K562 (cell line): ENCODE measurements at regions not wholly inside any gene's neighbourhood (a gene's known extent, or its start where the extent isn't known, plus 50 kb on each side); places are given as distances from the start of the nearest gene placed in this dataset.

Experiments
- ATAC-seq: fragments of 200-7000 bp; cut with Tn5 transposase; 3 replicates; pipeline ENCODE4 v1.9.1; 2020; ENCODE audit warnings: moderate library complexity
- BruUV-seq: library from RNA; stranded (reverse); fragments of 400-500 nt; replicated peaks from 2 replicates; lab custom pipeline; 2021; lab: Mats Ljungman, UMichigan
- CTCF ChIA-PET: fragments of 300-600 bp; formaldehyde crosslinking; extraction: SDS; loops from one replicate; lab custom pipeline; 2021; ENCODE audit warnings: low intra/inter-chr PET ratio; lab: Yijun Ruan, JAX
- POLR2A ChIA-PET: fragments of 300-600, 350-650 bp; sonication (Branson Sonifier 250); formaldehyde crosslinking; extraction: SDS; loops from one replicate; lab custom pipeline; 2021; ENCODE audit warnings: antibody characterized with exemption, inconsistent platforms; lab: Yijun Ruan, JAX
- DNase-seq, 4 experiments: peaks; one replicate each; pipeline versions ENCODE4 v3.0.0 to v3.0.0-alpha.2; 2011 to 2018; ENCODE audit warnings: low spot score in 3 of 4, mixed read lengths in 3 of 4; ENCODE audit errors: extremely low read depth in 1 of 4
- FAIRE-seq: peaks from 2 replicates; lab custom pipeline; 2011; peaks lifted over from hg19 to GRCh38; lab: Jason Lieb, UNC
- H2AFZ ChIP-seq: 2 replicates; pipeline ENCODE4 v1.6.0; 2011; ENCODE audit warnings: low read depth, low read length, control low read depth, inconsistent platforms
- H3K27ac ChIP-seq: fragments of 200-600 bp; 3 replicates; pipeline ENCODE4 v1.8.0; 2011; ENCODE audit warnings: low read depth, mild to moderate bottlenecking, control low read depth, inconsistent platforms, low read length, moderate library complexity, mixed read lengths; ENCODE audit errors: extremely low read depth
- H3K27me3 ChIP-seq, 2 experiments: fragments of 300-600 bp in 1 of 2; 2 replicates in 1 of 2; 3 replicates in 1 of 2; pipeline versions ENCODE4 v1.6.0 to v1.8.0; 2011; ENCODE audit warnings: inconsistent platforms in 2 of 2, low read length in 2 of 2, mild to moderate bottlenecking in 1 of 2, mixed read lengths in 1 of 2, moderate library complexity in 1 of 2; ENCODE audit not compliant: control insufficient read depth in 2 of 2, insufficient read depth in 2 of 2
- H3K36me3 ChIP-seq: fragments of 300-600 bp; 3 replicates; pipeline ENCODE4 v1.8.0; 2011; ENCODE audit warnings: mild to moderate bottlenecking, low read length, inconsistent platforms; ENCODE audit not compliant: control insufficient read depth, insufficient read depth
- H3K4me1 ChIP-seq, 2 experiments: fragments of 200-600 bp in 1 of 2; replicated peaks in 1 of 2; 2 replicates in 1 of 2; 3 replicates in 1 of 2; pipeline versions ENCODE4 v1.5.1 to v1.8.0; 2011; ENCODE audit warnings: inconsistent platforms in 2 of 2, low read length in 2 of 2, mild to moderate bottlenecking in 1 of 2, mixed read lengths in 1 of 2, moderate library complexity in 1 of 2; ENCODE audit not compliant: control insufficient read depth in 2 of 2, insufficient read depth in 2 of 2
- H3K4me2 ChIP-seq: 2 replicates; pipeline ENCODE4 v1.6.1; 2011; ENCODE audit warnings: low read length, control low read depth, inconsistent platforms, mixed read lengths; ENCODE audit not compliant: insufficient read depth
- H3K4me3 ChIP-seq: fragments of 200-600 bp; sonication (generic), shearing (Covaris generic); 2 replicates; pipeline ENCODE4 v1.5.1; 2016; ENCODE audit warnings: control low read depth, inconsistent platforms
- H3K79me2 ChIP-seq: fragments of 200-600 bp; 3 replicates; pipeline ENCODE4 v1.8.0; 2011; ENCODE audit warnings: low read length, inconsistent platforms; ENCODE audit not compliant: control insufficient read depth, insufficient read depth
- H3K9ac ChIP-seq, 2 experiments: 2 replicates each; pipeline versions ENCODE4 v1.6.0 to v1.6.1; 2011; ENCODE audit warnings: low read depth in 2 of 2, low read length in 2 of 2, control low read depth in 1 of 2, inconsistent platforms in 1 of 2, mild to moderate bottlenecking in 1 of 2, mixed read lengths in 1 of 2; ENCODE audit not compliant: insufficient read depth in 1 of 2
- H3K9me1 ChIP-seq: one replicate; pipeline ENCODE4 v1.6.0; 2011; ENCODE audit warnings: inconsistent platforms, mild to moderate bottlenecking, low read length, moderate library complexity; ENCODE audit not compliant: control insufficient read depth, insufficient read depth
- H3K9me3 ChIP-seq: replicated peaks from 2 replicates; pipeline ENCODE4 v1.5.1; 2011; ENCODE audit warnings: low read depth, low read length, inconsistent platforms; ENCODE audit not compliant: control insufficient read depth, insufficient read depth
- H4K20me1 ChIP-seq: replicated peaks from 2 replicates; pipeline ENCODE4 v1.6.1; 2011; ENCODE audit warnings: low read length, inconsistent platforms, mixed read lengths; ENCODE audit not compliant: control insufficient read depth, insufficient read depth
- BRD4 ChIP-seq: fragments of 200-600 bp; sonication (generic); IDR thresholded peaks from 2 replicates; pipeline ENCODE4 v1.6.1; 2017; ENCODE audit warnings: inconsistent platforms
- CCAR2 ChIP-seq: fragments of 200-400 bp; formaldehyde crosslinking; IDR thresholded peaks from 2 replicates; pipeline ENCODE4 v1.6.1; 2017; ENCODE audit warnings: mild to moderate bottlenecking, low read depth, low read length
- CHD4 ChIP-seq: fragments of 200-600 bp; sonication (generic); IDR thresholded peaks from 3 replicates; pipeline ENCODE4 v1.6.1; 2012; ENCODE audit warnings: low read depth, mild to moderate bottlenecking, mixed read lengths, low read length, inconsistent platforms; ENCODE audit not compliant: insufficient read depth, insufficient replicate concordance, poor library complexity, severe bottlenecking
- COPS2 ChIP-seq: fragments of 450-650 bp; conservative IDR thresholded peaks from 2 replicates; pipeline ENCODE4 v1.6.1; 2016; ENCODE audit warnings: mild to moderate bottlenecking, moderate library complexity
- EWSR1 ChIP-seq: fragments of 450-650 bp; IDR thresholded peaks from 2 replicates; pipeline ENCODE4 v1.6.1; 2018; ENCODE audit warnings: borderline replicate concordance, mild to moderate bottlenecking, low read depth, moderate library complexity; ENCODE audit not compliant: partially characterized antibody
- HMGN3 ChIP-seq: IDR thresholded peaks from 2 replicates; pipeline ENCODE4 v1.6.1; 2011; ENCODE audit warnings: borderline replicate concordance, low read depth, mild to moderate bottlenecking, mixed read lengths, low read length; ENCODE audit not compliant: insufficient read length; ENCODE audit errors: extremely low read depth
- MBD2 ChIP-seq: sonication (generic); IDR thresholded peaks from 2 replicates; pipeline ENCODE4 v1.6.1; 2016; ENCODE audit warnings: low read depth, borderline replicate concordance
- NR4A1 ChIP-seq, 2 experiments: fragments of 250-450 bp in 1 of 2; fragments of 450-650 bp in 1 of 2; sonication (Bioruptor Pico) in 1 of 2; IDR thresholded peaks; 2 replicates each; pipeline versions ENCODE4 v1.4.0 to v1.6.1; 2016 to 2020; ENCODE audit warnings: mild to moderate bottlenecking in 2 of 2, missing compliant biosample characterization in 1 of 2, missing genetic modification characterization in 1 of 2, moderate library complexity in 1 of 2
- RAD21 ChIP-seq, 2 experiments: fragments of 250-450 bp in 1 of 2; fragments of 450-650 bp in 1 of 2; sonication (Bioruptor Pico) in 1 of 2; formaldehyde crosslinking in 1 of 2; IDR thresholded peaks in 1 of 2; conservative IDR thresholded peaks in 1 of 2; 2 replicates each; pipeline versions ENCODE4 v1.4.0 to v1.8.0; 2020 to 2022; ENCODE audit warnings: mild to moderate bottlenecking in 2 of 2, moderate library complexity in 1 of 2
- SMAD2 ChIP-seq: fragments of 150-350 bp; IDR thresholded peaks from 2 replicates; pipeline ENCODE4 v1.6.1; 2014; ENCODE audit warnings: low read depth, mild to moderate bottlenecking, low read length
- STAT5A ChIP-seq: IDR thresholded peaks from 2 replicates; pipeline ENCODE4 v1.6.1; 2012; ENCODE audit warnings: low read length, inconsistent platforms, borderline replicate concordance
- TAF15 ChIP-seq: fragments of 200-400 bp; formaldehyde crosslinking; IDR thresholded peaks from 2 replicates; pipeline ENCODE4 v1.6.1; 2017; ENCODE audit warnings: mild to moderate bottlenecking, low read depth, low read length, moderate library complexity
- ZNF436 ChIP-seq: fragments of 250-450, 450-650 bp; sonication (Bioruptor Pico); formaldehyde crosslinking; IDR thresholded peaks from 2 replicates; pipeline ENCODE4 v1.7.0; 2020; ENCODE audit warnings: mild to moderate bottlenecking
- ZNF57 ChIP-seq: fragments of 450-650 bp; formaldehyde crosslinking; IDR thresholded peaks from 2 replicates; pipeline ENCODE4 v1.4.0; 2020; ENCODE audit warnings: mild to moderate bottlenecking, moderate library complexity
- WGBS: fragments of 100-300 bp; shearing (Covaris generic); methylation state at CpG from one replicate; pipeline ENCODE4 v1.1.6; 2016; ENCODE audit warnings: low coverage, mixed read lengths; ENCODE audit not compliant: insufficient coverage; ENCODE audit errors: missing lambda C conversion rate; 5-methylcytosine and 5-hydroxymethylcytosine counted together
- in situ Hi-C: fragments of 300-500 bp; cut with MboI; formaldehyde crosslinking; loops from 4 replicates; pipeline ENCODE4 v1.15.0; 2018; ENCODE audit warnings: inconsistent platforms, mixed read lengths
- intact Hi-C: fragments of 100-400 bp; cut with micrococcal nuclease; formaldehyde crosslinking; loops from 2 replicates; pipeline ENCODE4 v1.14.2; 2022
- TF ChIP-seq, protein P1 (sequence below): fragments of 450-650 bp; IDR thresholded peaks from 2 replicates; pipeline ENCODE4 v1.6.1; 2016; ENCODE audit warnings: low read depth, mild to moderate bottlenecking, moderate library complexity

DNA sequence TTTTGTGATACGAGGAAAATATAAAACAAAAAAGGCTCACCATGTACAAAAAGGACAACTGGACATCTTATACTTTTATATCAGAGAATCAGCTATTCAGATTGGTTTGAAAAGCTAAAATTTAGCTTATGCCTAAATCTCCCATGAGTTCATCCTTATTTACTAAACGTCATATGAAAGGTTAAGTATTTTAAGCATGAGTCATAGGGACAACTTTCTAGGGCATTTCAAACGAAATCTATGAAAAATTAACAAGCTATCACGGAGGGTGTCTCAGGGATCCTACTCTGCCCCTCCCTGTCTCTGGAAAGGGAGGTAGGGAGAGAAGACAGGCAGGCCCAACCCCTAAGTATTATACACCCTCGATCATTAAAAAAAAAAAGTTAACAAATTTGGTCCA lies 124.1 kb upstream of the LOC128125822 start:
- no peaks in the 10 kb centered on the region for H3K4me1 ChIP-seq
- H3K79me2 ChIP-seq: no peaks in the 10 kb centered on the region
- DNase-seq: no peak
- H3K9ac ChIP-seq: no peak overlapping the region
- no peak for ATAC-seq
- ChIA-PET POLR2A (no interaction called here), CTCF (no interaction called here)
- 0% methylated on average over 4 of the region's 5 CpGs for WGBS
- no peaks in the 10 kb centered on the region for H3K9me3 ChIP-seq
- no peaks in the 10 kb centered on the region for H3K9me1 ChIP-seq
- H3K4me3 ChIP-seq: no peak overlapping the region
- H3K27me3 ChIP-seq: no peaks in the 10 kb centered on the region
- no peak overlapping the region for H3K27ac ChIP-seq
- TF ChIP-seq BRD4 (no peak), COPS2 (no peak), SMAD2 (no peak), HMGN3 (no peak), ZNF57 (no peak), EWSR1 (no peak), RAD21 (CRISPR knock-in tag; conservative IDR thresholded peaks at IDR 0.05 in 1 of 2, IDR thresholded peaks at IDR 0.05 in 1 of 2) (no peak), NR4A1 (CRISPR knock-in tag; IDR thresholded peaks at IDR 0.05) (no peak), NR4A1 (tag; IDR thresholded peaks at IDR 0.05) (no peak), MBD2 (no peak), STAT5A (no peak), CCAR2 (no peak), CHD4 (no peak), TAF15 (no peak), ZNF436 (CRISPR knock-in tag) (no peak)
- TF ChIP-seq, protein P1, sequence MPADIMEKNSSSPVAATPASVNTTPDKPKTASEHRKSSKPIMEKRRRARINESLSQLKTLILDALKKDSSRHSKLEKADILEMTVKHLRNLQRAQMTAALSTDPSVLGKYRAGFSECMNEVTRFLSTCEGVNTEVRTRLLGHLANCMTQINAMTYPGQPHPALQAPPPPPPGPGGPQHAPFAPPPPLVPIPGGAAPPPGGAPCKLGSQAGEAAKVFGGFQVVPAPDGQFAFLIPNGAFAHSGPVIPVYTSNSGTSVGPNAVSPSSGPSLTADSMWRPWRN: no peak
- in situ Hi-C loops: no loop called here
- H4K20me1 ChIP-seq: no peaks in the 10 kb centered on the region
- no TSS peak for BruUV-seq
- H3K36me3 ChIP-seq: no peaks in the 10 kb centered on the region
- no peak overlapping the region for H3K4me2 ChIP-seq
- FAIRE-seq: no peak
- intact Hi-C loops: loop anchor here (10.0 kb wide), 1 partner anchor 127 kb away; the partner anchor contains the start of genes LOC128125822 and PTP4A1
- no peak overlapping the region for H2AFZ ChIP-seq
